ENCODE measurements at regions not wholly inside any gene's neighbourhood (a gene's known extent, or its start where the extent isn't known, plus 50 kb on each side); places are given as distances from the start of the nearest gene placed in this dataset.
"Not testable (repeated sequence)": the region's sequence is repeated elsewhere in the genome, so short reads cannot be mapped to it uniquely, and the experiment has no call there.

DNA sequence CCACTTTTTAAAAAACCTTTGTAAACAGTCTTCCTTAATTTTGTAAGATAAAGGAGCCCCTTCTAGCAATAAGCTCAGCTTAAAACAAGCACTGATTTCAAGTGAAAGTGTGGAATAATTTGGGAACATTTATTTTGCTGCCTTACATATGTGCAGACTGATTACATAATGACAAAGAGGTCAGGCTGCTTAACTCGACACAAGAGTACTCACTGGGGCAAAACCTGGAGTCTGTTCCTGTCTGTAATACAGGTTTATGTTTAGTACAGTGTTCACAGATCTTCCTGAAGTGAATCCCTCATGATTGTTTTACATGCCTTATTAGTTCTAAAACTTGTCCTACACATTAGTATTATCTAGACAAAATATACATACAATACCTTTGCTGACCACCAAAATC is 609.8 kb downstream of the LMO7 start:
- ATAC-seq (ENCODE audit: low read depth) (no peak), DNase-seq (no peak)
- Mint-ChIP-seq H3K4me3 (no peak overlapping the region), H3K4me1 (no peaks in the 10 kb centered on the region), H3K36me3 (no peaks in the 10 kb centered on the region), H3K27me3 (no peaks in the 10 kb centered on the region), H3K27ac (no peak overlapping the region), H3K9me3 (no peaks in the 10 kb centered on the region)
- POLR2A ChIA-PET = no interaction called here

GRCh38 chr13:76245211-76245610 is 609.1 kb downstream of the LMO7 start:
- POLR2A ChIA-PET = no interaction called here

DNA sequence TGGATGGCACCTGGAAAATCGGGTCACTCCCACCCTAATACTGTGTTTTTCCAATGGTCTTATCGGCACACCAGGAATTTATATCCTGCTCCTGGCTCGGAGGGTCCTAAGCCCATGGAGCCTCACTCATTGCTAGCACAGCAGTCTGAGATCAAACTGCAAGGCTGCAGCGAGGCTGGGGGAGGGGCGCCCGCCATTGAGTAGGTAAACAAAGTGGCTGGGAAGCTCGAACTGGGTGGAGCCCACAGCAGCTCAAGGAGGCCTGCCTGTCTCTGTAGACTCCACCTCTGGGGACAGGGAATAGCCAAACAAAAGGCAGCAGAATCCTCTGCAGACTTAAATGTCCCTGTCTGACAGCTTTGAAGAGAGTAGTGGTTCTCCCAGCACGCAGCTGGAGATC is 607.0 kb downstream of the LMO7 start:
- POLR2A ChIA-PET; H3K4me3 Mint-ChIP-seq; H3K4me1 Mint-ChIP-seq; ATAC-seq (ENCODE audit: low read depth); DNase-seq; H3K9me3 Mint-ChIP-seq; H3K27me3 Mint-ChIP-seq; H3K27ac Mint-ChIP-seq; H3K36me3 Mint-ChIP-seq: not testable (repeated sequence)

More at GRCh38 chr13:76245211-76245610, 609.1 kb downstream of the LMO7 start:
- Mint-ChIP-seq H3K36me3 (no peaks in the 10 kb centered on the region), H3K9me3 (no peaks in the 10 kb centered on the region), H3K27me3 (no peaks in the 10 kb centered on the region), H3K4me3 (no peak overlapping the region), H3K4me1 (no peaks in the 10 kb centered on the region), H3K27ac (no peak overlapping the region)
- DNase-seq = no peak
- no peak for ATAC-seq (ENCODE audit: low read depth)

DNA sequence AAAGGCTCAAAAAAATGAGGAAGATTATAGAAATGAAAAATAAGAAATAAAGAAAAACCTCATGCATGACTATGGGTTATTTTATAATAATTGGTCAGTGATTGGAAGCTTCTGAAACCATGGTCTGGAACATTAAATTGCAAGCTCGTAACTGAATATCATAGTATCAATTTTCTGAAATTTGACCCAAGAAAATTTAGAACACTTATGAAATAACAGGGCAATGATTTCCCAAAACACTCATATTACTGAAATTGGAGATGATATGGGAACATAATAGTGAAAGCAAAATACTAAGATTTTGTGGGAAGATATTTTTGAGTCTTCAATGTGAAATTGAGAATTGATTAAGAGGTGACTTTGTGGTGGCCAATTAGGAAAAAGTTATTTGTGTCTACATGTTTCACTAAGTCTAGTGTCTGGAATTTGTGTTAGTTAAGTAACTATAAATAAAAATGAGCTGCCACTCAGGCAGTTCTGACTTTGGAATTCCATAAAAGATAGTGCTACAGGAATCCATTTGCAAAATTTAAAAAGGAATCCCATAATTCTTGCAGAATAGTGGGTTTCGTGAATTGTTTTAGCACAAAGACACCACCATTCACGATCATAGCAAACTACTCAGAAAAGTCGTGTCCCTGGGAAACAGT is 603.0 kb downstream of the LMO7 start:
- Mint-ChIP-seq H3K27me3 (no peaks in the 10 kb centered on the region), H3K36me3 (no peaks in the 10 kb centered on the region), H3K4me1 (no peaks in the 10 kb centered on the region), H3K27ac (no peak overlapping the region), H3K4me3 (no peak overlapping the region), H3K9me3 (no peaks in the 10 kb centered on the region)
- ATAC-seq (ENCODE audit: low read depth) = no peak
- POLR2A ChIA-PET = no interaction called here
- no peak for DNase-seq

DNA sequence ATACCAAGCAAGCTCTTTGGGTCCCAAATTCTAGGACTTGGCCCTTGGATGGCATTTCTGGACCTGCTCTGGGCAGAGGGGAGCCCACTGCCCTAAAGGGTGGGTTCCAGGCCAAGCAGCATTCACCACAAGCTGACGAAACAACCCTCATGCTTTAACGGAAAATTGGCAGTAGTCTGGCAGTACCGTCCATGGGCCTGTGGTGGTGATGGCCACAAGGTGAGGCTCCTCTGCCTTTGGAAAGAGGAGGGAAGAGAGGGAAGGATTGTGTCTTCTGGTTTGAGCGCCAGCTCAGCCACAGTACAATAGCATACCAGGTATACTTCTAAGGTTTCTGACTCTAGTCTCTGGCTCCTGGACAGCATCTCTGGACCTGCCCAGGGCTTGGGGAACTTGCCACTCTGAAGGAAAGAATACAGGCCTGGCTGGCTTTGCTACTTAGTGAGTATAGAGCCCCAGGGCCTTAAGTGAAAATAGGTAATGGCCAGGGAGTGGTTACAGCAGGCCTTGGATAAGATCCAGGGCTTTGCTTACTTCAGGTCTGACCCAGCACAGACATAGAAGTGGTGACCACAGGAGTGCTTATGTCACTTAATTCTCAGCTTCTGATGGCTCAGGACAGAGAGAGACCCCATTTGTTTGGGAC is 595.5 kb downstream of the LMO7 start:
- DNase-seq (no peak), ATAC-seq (ENCODE audit: low read depth) (no peak)
- no peaks in the 10 kb centered on the region for H3K9me3 Mint-ChIP-seq
- no peaks in the 10 kb centered on the region for H3K27me3 Mint-ChIP-seq
- no peaks in the 10 kb centered on the region for H3K36me3 Mint-ChIP-seq
- no peak overlapping the region for H3K4me3 Mint-ChIP-seq
- H3K4me1 Mint-ChIP-seq = no peaks in the 10 kb centered on the region
- H3K27ac Mint-ChIP-seq = no peak overlapping the region
- POLR2A ChIA-PET = no interaction called here

GRCh38 chr13:76229281-76229680 is 593.2 kb downstream of the LMO7 start:
- POLR2A ChIA-PET = no interaction called here
- H3K27ac Mint-ChIP-seq = no peak overlapping the region
- no peaks in the 10 kb centered on the region for H3K9me3 Mint-ChIP-seq
- H3K4me1 Mint-ChIP-seq = no peaks in the 10 kb centered on the region
- ATAC-seq (ENCODE audit: low read depth) (no peak), DNase-seq (no peak)
- no peaks in the 10 kb centered on the region for H3K27me3 Mint-ChIP-seq
- no peaks in the 10 kb centered on the region for H3K36me3 Mint-ChIP-seq
- no peak overlapping the region for H3K4me3 Mint-ChIP-seq

GRCh38 chr13:76226941-76227340 is 590.8 kb downstream of the LMO7 start:
- ATAC-seq (ENCODE audit: low read depth) = no peak
- Mint-ChIP-seq H3K27me3 (no peaks in the 10 kb centered on the region), H3K4me1 (no peaks in the 10 kb centered on the region), H3K27ac (no peak overlapping the region), H3K36me3 (no peaks in the 10 kb centered on the region), H3K4me3 (no peak overlapping the region), H3K9me3 (no peaks in the 10 kb centered on the region)
- POLR2A ChIA-PET = no interaction called here
- DNase-seq = no peak

- POLR2A ChIA-PET = no interaction called here
- no peak for ATAC-seq (ENCODE audit: low read depth)
- no peaks in the 10 kb centered on the region for H3K9me3 Mint-ChIP-seq
- H3K36me3 Mint-ChIP-seq = no peaks in the 10 kb centered on the region
- H3K27ac Mint-ChIP-seq = no peak overlapping the region
- H3K27me3 Mint-ChIP-seq = no peaks in the 10 kb centered on the region
- no peak overlapping the region for H3K4me3 Mint-ChIP-seq
- no peak for DNase-seq
- no peaks in the 10 kb centered on the region for H3K4me1 Mint-ChIP-seq
Measured at GRCh38 chr13:76225815-76226489, 589.8 kb downstream of the LMO7 start.

- Mint-ChIP-seq H3K9me3 (no peaks in the 10 kb centered on the region), H3K27ac (no peak overlapping the region), H3K4me1 (no peaks in the 10 kb centered on the region), H3K4me3 (no peak overlapping the region), H3K36me3 (no peaks in the 10 kb centered on the region), H3K27me3 (no peaks in the 10 kb centered on the region)
- no peak for DNase-seq
- POLR2A ChIA-PET = no interaction called here
- ATAC-seq (ENCODE audit: low read depth) = no peak
Measured at GRCh38 chr13:76223999-76224398, 587.9 kb downstream of the LMO7 start.

DNA sequence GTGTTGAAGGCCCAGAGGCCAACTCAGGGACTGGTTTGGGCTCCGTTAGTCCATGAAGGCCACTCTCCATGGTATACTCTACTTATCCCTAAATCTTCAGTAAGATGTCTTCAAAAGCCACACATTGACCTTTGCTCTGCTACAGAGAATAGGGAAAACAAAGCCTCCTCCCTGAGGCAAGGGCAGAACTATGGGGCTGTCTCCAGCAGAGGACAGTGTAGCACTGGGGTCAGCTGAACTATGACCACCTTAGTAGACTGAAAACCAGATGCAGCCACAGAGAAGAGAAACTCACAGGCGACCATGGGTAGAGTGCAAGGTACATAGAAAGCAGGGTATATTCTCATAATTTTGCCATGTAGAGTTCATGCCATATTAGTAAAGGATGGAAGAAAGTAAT is 587.4 kb downstream of the LMO7 start:
- Mint-ChIP-seq H3K27me3 (no peaks in the 10 kb centered on the region), H3K36me3 (no peaks in the 10 kb centered on the region), H3K27ac (no peak overlapping the region), H3K4me1 (no peaks in the 10 kb centered on the region), H3K4me3 (no peak overlapping the region), H3K9me3 (no peaks in the 10 kb centered on the region)
- POLR2A ChIA-PET = no interaction called here
- ATAC-seq (ENCODE audit: low read depth) (no peak), DNase-seq (no peak)

GRCh38 chr13:76222511-76222910 is 586.4 kb downstream of the LMO7 start:
- DNase-seq = no peak
- POLR2A ChIA-PET = no interaction called here
- Mint-ChIP-seq H3K9me3 (no peaks in the 10 kb centered on the region), H3K36me3 (no peaks in the 10 kb centered on the region), H3K4me1 (no peaks in the 10 kb centered on the region), H3K27me3 (no peaks in the 10 kb centered on the region), H3K4me3 (no peak overlapping the region), H3K27ac (no peak overlapping the region)
- no peak for ATAC-seq (ENCODE audit: low read depth)

DNA sequence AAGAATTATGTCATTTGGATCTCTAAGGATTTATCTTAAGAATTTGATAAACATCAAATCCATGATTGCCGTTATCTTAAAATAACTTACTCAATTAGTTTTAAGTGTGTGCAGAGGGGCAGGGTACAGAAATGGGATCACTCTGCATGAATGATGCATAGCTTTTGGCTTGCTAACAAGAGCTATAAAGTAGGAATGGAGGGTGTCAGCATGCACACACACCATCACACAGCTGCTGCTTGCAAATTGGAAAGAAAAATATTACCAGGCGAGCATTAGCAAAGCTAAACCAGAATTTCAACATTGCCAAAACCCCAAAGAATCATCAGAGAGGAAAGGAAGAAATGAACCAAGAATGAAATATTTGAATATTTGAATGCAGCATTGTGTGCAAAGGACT is 580.6 kb downstream of the LMO7 start:
- H3K36me3 Mint-ChIP-seq = no peaks in the 10 kb centered on the region
- no peak overlapping the region for H3K4me3 Mint-ChIP-seq

GRCh38 chr13:76214001-76214400 is 577.9 kb downstream of the LMO7 start:
- Mint-ChIP-seq H3K27ac (no peak overlapping the region), H3K9me3 (no peaks in the 10 kb centered on the region), H3K4me3 (no peak overlapping the region), H3K36me3 (no peaks in the 10 kb centered on the region), H3K27me3 (no peaks in the 10 kb centered on the region), H3K4me1 (no peaks in the 10 kb centered on the region)
- ATAC-seq (ENCODE audit: low read depth) = no peak
- POLR2A ChIA-PET = no interaction called here
- no peak for DNase-seq

More for the DNA sequence above, 580.6 kb downstream of the LMO7 start:
- no peak overlapping the region for H3K27ac Mint-ChIP-seq
- no peaks in the 10 kb centered on the region for H3K4me1 Mint-ChIP-seq
- no peaks in the 10 kb centered on the region for H3K9me3 Mint-ChIP-seq
- no peak for ATAC-seq (ENCODE audit: low read depth)
- POLR2A ChIA-PET = interaction anchor here (0.6 kb wide), 1 partner anchor 44 kb away, joined by 5 read pairs; no protein-coding TSS in a partner anchor
- no peak for DNase-seq
- H3K27me3 Mint-ChIP-seq = no peaks in the 10 kb centered on the region

- H3K36me3 Mint-ChIP-seq = no peaks in the 10 kb centered on the region
- no peaks in the 10 kb centered on the region for H3K27me3 Mint-ChIP-seq
- DNase-seq (no peak), ATAC-seq (ENCODE audit: low read depth) (no peak)
- H3K4me3 Mint-ChIP-seq = no peak overlapping the region
- POLR2A ChIA-PET = no interaction called here
- H3K9me3 Mint-ChIP-seq = no peaks in the 10 kb centered on the region
- no peaks in the 10 kb centered on the region for H3K4me1 Mint-ChIP-seq
- no peak overlapping the region for H3K27ac Mint-ChIP-seq
Measured at GRCh38 chr13:76213423-76213904, 577.3 kb downstream of the LMO7 start.

Measured in activated naive CD8-positive, alpha-beta T cell treated with anti-CD3 and anti-CD28 coated beads, Interleukin-2, amount 10 ng/mL, durations not matched to agents 7 days and 5 days (primary cell).